Mesendoderm (in vitro differentiated cells): ENCODE measurements at regions not wholly inside any gene's neighbourhood (a gene's known extent, or its start where the extent isn't known, plus 50 kb on each side); places are given as distances from the start of the nearest gene placed in this dataset.
A peak's percentile ranks its signal among the peaks of the same experiment; 100 is the strongest.

Experiments used
- DNase-seq: peaks from one replicate; pipeline ENCODE4 v3.0.0; 2013
- H2AK5ac ChIP-seq: 2 replicates; pipeline ENCODE4 v1.6.1; 2013; ENCODE audit warnings: low read length, inconsistent platforms
- H2BK120ac ChIP-seq: 2 replicates; pipeline ENCODE4 v1.6.1; 2013; ENCODE audit warnings: low read depth, mild to moderate bottlenecking, low read length, moderate library complexity, mixed read lengths
- H2BK15ac ChIP-seq: replicated peaks from 2 replicates; pipeline ENCODE4 v1.6.1; 2013; ENCODE audit warnings: low read depth, mild to moderate bottlenecking, moderate library complexity
- H2BK5ac ChIP-seq: 2 replicates; pipeline ENCODE4 v1.6.1; 2013; ENCODE audit warnings: low read length, inconsistent platforms
- H3K18ac ChIP-seq: 2 replicates; pipeline ENCODE4 v1.6.1; 2013; ENCODE audit warnings: mild to moderate bottlenecking, low read length, mixed read lengths
- H3K23ac ChIP-seq: one replicate; pipeline ENCODE4 v1.6.1; 2013; ENCODE audit warnings: low read length
- H3K27ac ChIP-seq: 2 replicates; pipeline ENCODE4 v1.5.1; 2013; ENCODE audit warnings: low read depth, mild to moderate bottlenecking, inconsistent platforms, low read length, moderate library complexity
- H3K27me3 ChIP-seq: 2 replicates; pipeline ENCODE4 v1.6.1; 2013; ENCODE audit warnings: low read length, control low read depth, mild to moderate bottlenecking, inconsistent platforms; ENCODE audit not compliant: insufficient read depth, poor library complexity
- H3K36me3 ChIP-seq: 2 replicates; pipeline ENCODE4 v1.6.1; 2013; ENCODE audit warnings: low read length, inconsistent platforms; ENCODE audit not compliant: control insufficient read depth, insufficient read depth
- H3K4ac ChIP-seq: one replicate; pipeline ENCODE4 v1.6.1; 2013; ENCODE audit warnings: low read depth, mild to moderate bottlenecking, low read length, moderate library complexity
- H3K4me1 ChIP-seq: 2 replicates; pipeline ENCODE4 v1.6.1; 2013; ENCODE audit warnings: low read depth, low read length, inconsistent platforms; ENCODE audit not compliant: control insufficient read depth
- H3K4me2 ChIP-seq: 2 replicates; pipeline ENCODE4 v1.6.1; 2013; ENCODE audit warnings: low read length
- H3K4me3 ChIP-seq: 2 replicates; pipeline ENCODE4 v1.5.1; 2013; ENCODE audit warnings: mild to moderate bottlenecking, low read length
- H3K56ac ChIP-seq: one replicate; pipeline ENCODE4 v1.6.1; 2013; ENCODE audit warnings: low read length
- H3K79me1 ChIP-seq: 2 replicates; pipeline ENCODE4 v1.6.1; 2013; ENCODE audit warnings: low read length, inconsistent platforms
- H3K79me2 ChIP-seq: 2 replicates; pipeline ENCODE4 v1.6.1; 2013; ENCODE audit warnings: mild to moderate bottlenecking, low read length; ENCODE audit not compliant: control insufficient read depth, insufficient read depth
- H3K9ac ChIP-seq: 2 replicates; pipeline ENCODE4 v1.6.1; 2013; ENCODE audit warnings: low read length, inconsistent platforms
- H4K5ac ChIP-seq: one replicate; pipeline ENCODE4 v1.6.1; 2013; ENCODE audit warnings: low read length
- H4K8ac ChIP-seq: one replicate; pipeline ENCODE4 v1.6.1; 2013; ENCODE audit warnings: low read depth, mild to moderate bottlenecking, control low read depth, low read length, moderate library complexity
- WGBS: extraction: QIAGEN DNeasy Blood & Tissue Kit; methylation state at CpG from one replicate; pipeline ENCODE4 v1.1.7; 2013; ENCODE audit warnings: low lambda C conversion rate, missing lambda C conversion rate; ENCODE audit not compliant: insufficient coverage; ENCODE audit errors: extremely low coverage; 5-methylcytosine and 5-hydroxymethylcytosine counted together

GRCh38 chr2:9144617-9145016 is 62.0 kb upstream of the ASAP2 start:
- H3K79me2 ChIP-seq, result no peaks in the 10 kb centered on the region
- H3K4me3 ChIP-seq, result no peak overlapping the region
- H3K79me1 ChIP-seq, result no peaks in the 10 kb centered on the region
- no peak for DNase-seq
- no peaks in the 10 kb centered on the region for H3K36me3 ChIP-seq
- H3K27ac ChIP-seq, result no peak overlapping the region
- no peak overlapping the region for H2BK5ac ChIP-seq
- no peak overlapping the region for H3K4me2 ChIP-seq
- no peak overlapping the region for H3K56ac ChIP-seq
- H2BK120ac ChIP-seq, result no peak overlapping the region
- H4K8ac ChIP-seq, result no peak overlapping the region
- no peak overlapping the region for H3K23ac ChIP-seq
- H4K5ac ChIP-seq, result no peak overlapping the region
- H3K4me1 ChIP-seq, result no peaks in the 10 kb centered on the region
- no peak overlapping the region for H3K18ac ChIP-seq
- WGBS, result no CpG with 5 or more reads among the region's 5 CpGs
- no peak overlapping the region for H2BK15ac ChIP-seq
- H3K4ac ChIP-seq, result no peak overlapping the region
- H3K9ac ChIP-seq, result no peak overlapping the region
- H2AK5ac ChIP-seq, result no peak overlapping the region
- no peaks in the 10 kb centered on the region for H3K27me3 ChIP-seq

GRCh38 chr2:9144046-9144445 is 62.6 kb upstream of the ASAP2 start:
- no peak overlapping the region for H3K18ac ChIP-seq
- H4K5ac ChIP-seq, result no peak overlapping the region
- no peaks in the 10 kb centered on the region for H3K4me1 ChIP-seq
- H3K56ac ChIP-seq, result no peak overlapping the region
- no peak overlapping the region for H2BK15ac ChIP-seq
- H3K79me1 ChIP-seq, result no peaks in the 10 kb centered on the region
- no peak overlapping the region for H3K27ac ChIP-seq
- no peak overlapping the region for H2BK5ac ChIP-seq
- no peak overlapping the region for H3K4ac ChIP-seq
- no peaks in the 10 kb centered on the region for H3K27me3 ChIP-seq
- H3K23ac ChIP-seq, result no peak overlapping the region
- no peak overlapping the region for H3K4me2 ChIP-seq
- whole genome bisulfite sequencing, result no CpG with 5 or more reads among the region's 1 CpG
- H3K9ac ChIP-seq, result no peak overlapping the region
- H4K8ac ChIP-seq, result no peak overlapping the region
- H2BK120ac ChIP-seq, result no peak overlapping the region
- no peaks in the 10 kb centered on the region for H3K79me2 ChIP-seq
- H3K36me3 ChIP-seq, result no peaks in the 10 kb centered on the region
- DNase-seq, result no peak
- no peak overlapping the region for H2AK5ac ChIP-seq
- H3K4me3 ChIP-seq, result no peak overlapping the region

DNA sequence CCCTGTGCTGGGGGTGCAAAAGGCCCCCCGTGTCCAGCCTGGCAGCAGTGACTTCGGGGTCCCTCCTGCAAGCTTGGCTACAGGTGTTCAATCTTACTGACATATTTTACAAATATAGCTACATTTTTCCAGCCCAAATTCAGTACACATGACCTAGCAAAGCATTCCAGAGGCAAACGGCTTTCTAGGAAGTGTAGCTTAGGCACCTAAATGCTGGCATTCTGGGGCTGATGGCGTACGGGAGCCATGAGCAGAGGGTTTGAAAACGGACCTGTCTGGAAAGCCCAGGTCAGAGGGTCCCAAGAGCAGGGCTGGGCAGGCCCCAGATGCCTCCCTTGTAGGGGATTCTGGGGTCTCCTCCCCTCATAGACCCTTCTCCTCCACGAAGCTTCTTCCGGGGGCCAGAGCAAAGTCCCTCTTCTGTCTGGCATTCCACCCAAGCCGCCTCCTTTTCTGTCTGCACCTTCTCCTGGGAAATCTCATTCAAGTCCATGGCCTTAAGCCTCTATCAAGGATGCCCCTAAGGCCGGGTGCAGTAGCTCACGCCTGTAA is 63.3 kb upstream of the ASAP2 start:
- no peak overlapping the region for H4K5ac ChIP-seq
- no peak overlapping the region for H3K27ac ChIP-seq
- no peak overlapping the region for H3K18ac ChIP-seq
- no peaks in the 10 kb centered on the region for H3K79me1 ChIP-seq
- no peaks in the 10 kb centered on the region for H3K36me3 ChIP-seq
- H3K56ac ChIP-seq, result no peak overlapping the region
- H2BK15ac ChIP-seq, result no peak overlapping the region
- no peak overlapping the region for H4K8ac ChIP-seq
- peak overlapping the region; percentile 20 for H3K9ac ChIP-seq
- no peaks in the 10 kb centered on the region for H3K27me3 ChIP-seq
- no peak overlapping the region for H3K4ac ChIP-seq
- WGBS, result no CpG with 5 or more reads among the region's 11 CpGs
- no peaks in the 10 kb centered on the region for H3K79me2 ChIP-seq
- H3K23ac ChIP-seq, result peak overlapping the region; percentile 54
- H3K4me3 ChIP-seq, result no peak overlapping the region
- DNase-seq, result no peak
- H3K4me2 ChIP-seq, result peak overlapping the region; percentile 19
- peaks cover 3% of the 10 kb centered on the region for H3K4me1 ChIP-seq
- H2AK5ac ChIP-seq, result no peak overlapping the region
- no peak overlapping the region for H2BK120ac ChIP-seq
- no peak overlapping the region for H2BK5ac ChIP-seq

DNA sequence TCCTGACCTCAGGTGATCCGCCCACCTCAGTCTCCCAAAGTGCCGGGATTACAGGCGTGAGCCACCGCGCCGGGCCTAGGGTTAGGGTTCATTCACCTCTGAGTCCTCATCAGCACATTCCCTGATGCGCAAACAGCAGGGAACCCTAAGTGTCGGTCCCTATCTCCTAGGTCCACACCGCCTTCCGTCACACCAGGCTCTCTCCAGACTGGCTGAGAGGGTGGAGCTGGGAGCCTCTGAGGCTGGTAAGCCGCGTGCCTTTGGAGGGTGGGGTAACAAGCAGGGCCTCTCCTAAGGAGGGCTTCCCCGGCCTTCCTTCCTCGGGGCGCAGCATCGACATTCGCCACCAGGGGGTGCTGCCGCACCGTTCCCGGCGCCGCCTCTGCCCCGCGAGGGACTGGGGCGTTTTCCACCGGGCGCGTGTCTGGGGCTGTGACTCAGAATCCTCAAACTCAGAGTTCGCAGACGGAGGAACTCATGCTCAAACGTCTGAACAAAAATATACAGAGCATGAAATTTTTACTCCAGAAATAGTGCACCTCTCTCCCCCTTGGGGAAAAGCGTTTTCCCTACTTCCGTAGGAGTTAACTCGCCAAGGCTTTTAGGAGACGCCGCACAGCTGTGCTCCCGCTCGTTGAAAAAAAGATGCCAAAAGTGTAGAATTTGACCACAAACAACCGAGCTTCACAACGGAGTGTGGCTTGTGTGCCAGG is 63.9 kb upstream of the ASAP2 start:
- H3K4me3 ChIP-seq, result no peak overlapping the region
- no peak overlapping the region for H3K18ac ChIP-seq
- whole genome bisulfite sequencing, result no CpG with 5 or more reads among the region's 40 CpGs
- no peak overlapping the region for H2BK15ac ChIP-seq
- no peak overlapping the region for H4K8ac ChIP-seq
- H3K4me2 ChIP-seq, result peak overlapping the region; percentile 19
- H3K79me1 ChIP-seq, result no peaks in the 10 kb centered on the region
- no peaks in the 10 kb centered on the region for H3K27me3 ChIP-seq
- no peak overlapping the region for H3K27ac ChIP-seq
- peak; percentile 98 for DNase-seq
- no peak overlapping the region for H2AK5ac ChIP-seq
- H3K36me3 ChIP-seq, result no peaks in the 10 kb centered on the region
- H3K56ac ChIP-seq, result no peak overlapping the region
- peaks cover 3% of the 10 kb centered on the region for H3K4me1 ChIP-seq
- H2BK120ac ChIP-seq, result no peak overlapping the region
- peak overlapping the region; percentile 54 for H3K23ac ChIP-seq
- H2BK5ac ChIP-seq, result no peak overlapping the region
- H3K4ac ChIP-seq, result no peak overlapping the region
- H3K9ac ChIP-seq, result peak overlapping the region; percentile 20
- no peaks in the 10 kb centered on the region for H3K79me2 ChIP-seq
- H4K5ac ChIP-seq, result no peak overlapping the region

- no peak overlapping the region for H3K4ac ChIP-seq
- no CpG with 5 or more reads among the region's 15 CpGs for WGBS
These were observed 64.7 kb upstream of the ASAP2 start for GRCh38 chr2:9141706-9142460.

More at GRCh38 chr2:9141706-9142460, 64.7 kb upstream of the ASAP2 start:
- no peak overlapping the region for H3K27ac ChIP-seq
- H3K79me1 ChIP-seq, result no peaks in the 10 kb centered on the region
- no peak overlapping the region for H2BK15ac ChIP-seq
- no peak overlapping the region for H4K8ac ChIP-seq
- H3K23ac ChIP-seq, result no peak overlapping the region
- no peaks in the 10 kb centered on the region for H3K79me2 ChIP-seq
- H3K27me3 ChIP-seq, result no peaks in the 10 kb centered on the region
- H4K5ac ChIP-seq, result no peak overlapping the region
- H2BK120ac ChIP-seq, result no peak overlapping the region
- no peak overlapping the region for H3K56ac ChIP-seq
- H2AK5ac ChIP-seq, result no peak overlapping the region
- H3K4me1 ChIP-seq, result peaks cover 3% of the 10 kb centered on the region
- H3K4me2 ChIP-seq, result no peak overlapping the region
- H3K36me3 ChIP-seq, result no peaks in the 10 kb centered on the region
- DNase-seq, result no peak
- no peak overlapping the region for H2BK5ac ChIP-seq
- H3K9ac ChIP-seq, result no peak overlapping the region
- no peak overlapping the region for H3K4me3 ChIP-seq
- no peak overlapping the region for H3K18ac ChIP-seq
